Activated CD4-positive, alpha-beta T cell treated with anti-CD3 and anti-CD28 coated beads for 1 hour (primary cell): ENCODE measurements at regions not wholly inside any gene's neighbourhood (a gene's known extent, or its start where the extent isn't known, plus 50 kb on each side); places are given as distances from the start of the nearest gene placed in this dataset.
"Not testable (repeated sequence)": the region's sequence is repeated elsewhere in the genome, so short reads cannot be mapped to it uniquely, and the experiment has no call there.

Experiments used
- DNase-seq: peaks from one replicate; pipeline ENCODE4 v3.0.0-alpha.2; 2020

GRCh38 chr2:239801404-239802184 is 223.5 kb downstream of the NDUFA10 start:
- DNase-seq: no peak

- no peak for DNase-seq
Measured at GRCh38 chr2:239800785-239801386, 224.3 kb downstream of the NDUFA10 start.

DNA sequence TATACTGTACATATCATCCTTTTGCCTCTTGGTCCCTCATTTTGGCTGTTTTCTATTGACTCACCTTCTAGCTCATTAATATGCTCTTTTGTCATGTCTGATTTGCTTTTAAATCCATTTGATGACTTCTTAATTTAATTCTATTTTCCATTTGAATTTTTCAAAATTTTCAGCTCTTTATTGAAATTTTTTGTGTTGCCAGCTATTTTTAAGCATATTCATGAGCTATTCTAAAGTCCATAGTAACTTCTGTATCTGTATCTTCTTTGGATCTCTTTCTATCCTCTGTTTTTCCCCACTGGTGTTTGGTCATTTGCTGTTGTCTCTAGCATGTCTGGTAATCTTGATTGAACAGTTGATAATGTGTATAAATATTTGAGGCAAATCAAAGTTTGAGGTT is 227.8 kb downstream of the NDUFA10 start:
- no peak for DNase-seq

DNA sequence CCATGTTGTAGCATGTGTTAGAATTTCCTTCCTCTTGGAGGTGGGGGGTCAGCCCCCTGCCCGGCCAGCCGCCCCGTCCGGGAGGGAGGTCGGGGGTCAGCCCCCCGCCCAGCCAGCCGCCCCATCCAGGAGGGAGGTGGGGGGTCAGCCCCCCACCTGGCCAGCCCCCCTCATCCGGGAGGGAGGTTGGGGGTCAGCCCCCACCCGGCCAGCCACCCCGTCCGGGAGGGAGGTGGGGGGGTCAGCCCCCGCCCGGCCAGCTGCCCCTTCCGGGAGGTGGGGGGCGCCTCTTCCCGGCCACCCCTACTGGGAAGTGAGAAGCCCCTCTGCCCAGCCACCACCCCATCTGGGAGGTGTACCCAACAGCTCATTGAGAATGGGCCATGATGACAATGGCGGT is 229.4 kb downstream of the NDUFA10 start:
- DNase-seq: not testable (repeated sequence)

- DNase-seq: no peak
Measured at GRCh38 chr2:239793836-239794235, 231.3 kb downstream of the NDUFA10 start.

GRCh38 chr2:239793086-239793485 is 232.1 kb downstream of the NDUFA10 start:
- no peak for DNase-seq

- no peak for DNase-seq
Measured at GRCh38 chr2:239792405-239793084, 232.6 kb downstream of the NDUFA10 start.

GRCh38 chr2:239791526-239792404 is 233.4 kb downstream of the NDUFA10 start:
- DNase-seq: no peak

DNA sequence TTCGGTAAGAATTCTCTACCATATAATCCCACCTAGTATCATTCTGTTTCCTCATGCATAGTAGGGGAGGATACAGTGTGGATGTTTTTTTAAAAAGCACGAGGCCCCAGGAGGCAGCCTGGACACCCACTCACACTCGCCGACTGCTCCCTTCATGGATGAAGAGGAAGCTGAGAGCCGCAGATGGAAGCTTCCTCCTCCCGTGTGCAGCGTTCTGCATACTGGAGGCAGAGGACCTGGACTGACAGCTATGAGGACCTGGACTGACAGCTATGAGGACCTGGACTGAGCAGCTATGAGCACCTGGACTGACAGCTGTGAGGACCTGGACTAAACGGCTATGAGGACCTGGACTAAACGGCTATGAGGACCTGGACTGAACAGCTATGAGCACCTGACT is 234.4 kb downstream of the NDUFA10 start:
- DNase-seq: no peak

DNA sequence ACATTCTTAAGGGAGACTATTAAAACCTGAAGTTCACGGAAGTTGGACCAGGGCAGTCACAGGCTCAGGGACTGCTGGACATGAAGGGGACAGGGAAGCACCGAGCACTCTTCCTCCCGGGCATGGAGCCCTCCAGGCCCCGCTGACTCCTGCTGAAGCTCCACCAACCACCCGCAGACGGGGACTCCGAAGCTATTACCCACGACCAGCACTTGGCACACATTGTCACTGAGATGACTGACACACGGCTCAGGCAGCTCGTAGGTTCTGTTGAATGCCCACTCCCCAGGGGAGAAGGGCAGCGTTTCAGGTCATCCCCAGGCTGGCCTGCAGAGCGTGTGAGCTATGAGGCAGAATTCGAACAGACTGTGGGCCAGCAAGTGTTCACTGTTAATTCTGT is 234.8 kb downstream of the NDUFA10 start:
- no peak for DNase-seq

- DNase-seq: no peak
Measured at GRCh38 chr2:239789711-239790110, 235.4 kb downstream of the NDUFA10 start.

DNA sequence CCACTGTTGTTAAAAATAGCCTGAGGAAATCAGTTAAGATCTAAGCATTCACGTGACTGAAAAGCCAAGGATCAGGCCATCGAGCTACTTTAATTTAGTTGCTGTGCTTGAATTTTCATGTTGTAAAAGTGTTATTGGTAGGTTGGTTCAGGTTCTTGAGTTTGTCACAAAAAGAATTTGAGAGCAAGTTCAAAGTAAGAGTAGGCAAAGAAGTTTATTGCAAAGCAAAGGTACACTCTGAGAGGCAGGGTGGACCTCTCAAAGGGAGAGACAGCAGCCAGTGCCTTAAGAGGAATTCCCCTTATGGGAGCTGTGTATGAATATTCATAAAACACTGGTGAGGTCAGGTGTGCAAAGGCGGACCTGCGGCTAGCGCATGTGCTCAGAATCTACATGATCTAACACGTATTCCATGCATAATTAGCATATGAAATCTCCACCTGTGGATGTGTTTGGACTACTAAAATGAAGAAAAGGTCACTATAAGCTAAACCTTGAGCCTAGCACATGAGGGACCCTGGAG is 236.5 kb downstream of the NDUFA10 start:
- DNase-seq: no peak

GRCh38 chr2:239787538-239788050 is 237.5 kb downstream of the NDUFA10 start:
- no peak for DNase-seq

GRCh38 chr2:239786791-239787190 is 238.4 kb downstream of the NDUFA10 start:
- DNase-seq: no peak

- DNase-seq: peak; percentile 3
Measured at GRCh38 chr2:239781454-239781853, 243.7 kb downstream of the NDUFA10 start.

DNA sequence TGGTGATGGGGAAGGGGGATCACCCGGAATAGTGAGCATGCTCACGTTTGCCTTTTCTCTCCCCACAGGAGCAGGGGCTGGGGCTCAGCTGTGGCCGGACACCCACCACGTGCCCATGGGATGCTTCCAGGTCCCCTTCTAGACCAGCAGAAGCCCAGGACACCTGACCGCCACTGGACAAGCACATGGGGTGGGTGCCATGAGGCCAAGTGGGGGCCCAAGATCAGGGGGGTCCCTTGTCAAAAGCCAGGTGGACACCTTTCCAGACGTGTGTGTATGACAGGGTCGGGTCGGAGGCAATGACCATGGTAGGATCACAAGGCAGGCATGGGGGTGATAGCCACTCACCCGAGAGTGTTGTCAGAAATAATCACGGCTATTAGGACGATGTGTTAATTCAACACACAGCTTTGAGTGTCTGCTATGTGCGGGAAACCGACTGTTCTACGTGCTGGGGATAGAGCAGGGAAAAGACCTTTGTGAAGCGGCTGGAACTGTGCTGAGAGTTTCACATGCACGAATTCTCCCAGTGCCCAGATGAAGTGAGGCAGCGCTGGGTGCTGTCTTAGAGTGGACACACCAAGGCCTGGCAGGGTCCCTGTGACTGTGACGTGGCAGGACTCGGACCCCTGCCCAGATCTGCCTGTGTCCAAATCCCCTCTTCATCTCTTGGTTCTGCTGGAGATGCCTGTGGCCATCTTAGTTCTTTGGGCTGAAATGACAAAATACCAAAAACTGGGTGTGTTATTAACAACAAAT is 244.7 kb downstream of the NDUFA10 start:
- no peak for DNase-seq

GRCh38 chr2:239779584-239779983 is 245.6 kb downstream of the NDUFA10 start:
- peak; percentile 2 for DNase-seq

DNA sequence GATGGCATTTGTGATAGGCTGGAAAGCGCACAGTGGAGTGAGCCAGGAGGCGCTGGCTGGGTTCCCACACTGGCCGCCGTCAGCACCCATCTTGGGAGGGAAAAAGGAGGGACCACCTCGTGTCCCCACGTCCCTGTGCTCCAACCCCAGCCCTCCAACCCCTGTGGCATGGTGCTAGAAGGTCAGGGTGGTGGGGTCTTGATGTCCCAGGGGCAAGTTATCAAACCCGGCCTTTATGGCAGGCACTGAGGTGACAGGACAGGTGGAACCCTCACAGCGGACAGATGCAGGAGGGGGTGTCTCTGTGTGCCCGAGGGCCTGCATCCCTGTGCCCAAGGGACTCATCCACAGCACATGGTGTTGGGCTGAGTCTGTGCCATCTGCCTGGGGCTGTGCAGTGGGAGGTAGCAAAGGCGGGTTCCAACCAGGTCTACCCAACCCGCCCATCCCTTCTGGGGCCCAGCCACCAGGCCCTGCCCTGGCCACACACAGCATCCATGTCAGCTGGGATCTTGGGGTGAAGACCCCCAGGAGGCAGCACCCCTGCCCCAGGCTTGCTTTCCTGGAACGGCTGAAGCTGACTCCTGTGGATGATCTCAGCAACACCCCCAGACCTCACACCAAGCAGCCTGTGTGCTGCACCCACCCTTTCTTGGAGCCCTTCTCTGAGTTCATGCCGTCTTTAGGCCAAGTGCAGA is 246.1 kb downstream of the NDUFA10 start:
- DNase-seq: peak; percentile 5

DNA sequence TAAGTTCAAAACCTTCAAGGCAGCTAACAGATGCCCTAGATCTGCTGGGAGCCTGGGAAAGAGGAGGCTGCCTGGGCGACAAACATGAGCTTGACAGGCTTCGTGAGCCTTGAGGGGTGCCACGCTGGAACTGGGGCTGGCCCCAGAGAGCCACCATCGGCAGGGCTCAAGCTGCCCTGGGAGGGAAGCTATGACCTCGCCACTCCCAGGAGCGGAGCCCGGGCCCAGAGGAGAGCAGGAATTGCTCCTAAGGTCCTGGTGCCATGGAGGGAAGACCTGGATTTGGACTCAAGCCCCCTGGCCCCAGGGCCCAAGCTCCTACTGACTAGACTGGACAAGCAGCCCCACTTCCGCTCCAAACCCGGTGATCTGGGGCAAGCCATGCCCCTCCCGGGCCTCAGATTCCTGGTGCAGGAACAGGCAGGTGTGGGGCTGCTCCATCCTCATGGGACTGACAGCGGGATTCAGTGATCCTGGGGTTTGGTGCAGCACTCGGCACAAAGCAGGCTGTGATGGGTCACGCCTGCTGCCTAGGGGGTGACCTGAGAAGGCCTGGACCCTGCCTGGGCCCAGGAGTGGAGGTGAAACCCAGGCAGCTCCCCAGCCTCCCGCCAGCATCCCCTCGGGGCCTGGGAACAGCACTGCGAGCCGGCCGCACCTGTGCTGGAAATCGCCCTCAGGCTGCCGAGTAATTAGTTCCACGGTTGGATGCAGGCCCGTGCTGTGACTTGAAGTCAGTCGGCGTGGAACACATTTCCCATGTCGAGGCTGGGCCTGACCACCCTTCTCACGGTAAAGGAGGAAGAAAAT is 246.9 kb downstream of the NDUFA10 start:
- DNase-seq: peak; percentile 5

- DNase-seq: no peak
Measured at GRCh38 chr2:239777219-239777618, 247.9 kb downstream of the NDUFA10 start.
